HCT116 (cell line): ENCODE measurements at regions not wholly inside any gene's neighbourhood (a gene's known extent, or its start where the extent isn't known, plus 50 kb on each side); places are given as distances from the start of the nearest gene placed in this dataset.

Source experiments
- ATAC-seq: fragments of 200-7000 bp; cut with Tn5 transposase; 2 replicates; pipeline ENCODE4 v1.9.1; 2020; ENCODE audit warnings: mild to moderate bottlenecking, moderate library complexity
- BruUV-seq: library from RNA; stranded (reverse); fragments of 400-500 nt; replicated peaks from 2 replicates; lab custom pipeline; 2021; lab: Mats Ljungman, UMichigan
- CTCF ChIA-PET: fragments of 300-600 bp; sonication (Branson Sonifier 250); formaldehyde crosslinking; loops from one replicate; lab custom pipeline; 2021; ENCODE audit warnings: antibody characterized with exemption; lab: Charles Lee
- POLR2A ChIA-PET: fragments of 300-600, 350-600 bp; sonication (Branson Sonifier 250); formaldehyde crosslinking; loops from one replicate; lab custom pipeline; 2021; ENCODE audit warnings: antibody characterized with exemption; lab: Charles Lee
- RAD21 ChIA-PET, 2 experiments: fragments of 300-600 bp; sonication (Branson Sonifier 250); formaldehyde crosslinking; loops; one replicate each; lab custom pipeline; 2023; ENCODE audit warnings: low total read pairs in 2 of 2; ENCODE audit not compliant: uncharacterized antibody in 2 of 2, unreplicated experiment in 2 of 2, low non-redundant PET in 1 of 2; lab: Charles Lee
- DNase-seq: peaks from one replicate; pipeline ENCODE4 v3.0.0-alpha.2; 2010; ENCODE audit warnings: low read depth, low spot score
- H2AFZ ChIP-seq: fragments of 200-600 bp; shearing (Covaris generic), sonication (generic); 2 replicates; pipeline ENCODE4 v1.6.1; 2017; ENCODE audit warnings: low read depth, mixed run types, mixed read lengths, antibody characterized with exemption, low read length; ENCODE audit not compliant: poor library complexity, severe bottlenecking
- H3K27ac ChIP-seq: 2 replicates; pipeline ENCODE4 v1.5.1; 2012; ENCODE audit warnings: low read depth, low read length
- H3K27me3 ChIP-seq: fragments of 200-600 bp; sonication (generic); 2 replicates; pipeline ENCODE4 v1.6.1; 2016; ENCODE audit warnings: mixed run types, low read length, mixed read lengths; ENCODE audit not compliant: insufficient read depth
- H3K36me3 ChIP-seq, 2 experiments: fragments of 200-500 bp in 1 of 2; fragments of 200-600 bp in 1 of 2; sonication (Bioruptor generic) in 1 of 2; sonication (generic) in 1 of 2; 2 replicates each; pipeline versions ENCODE4 v1.5.1 to v1.6.1; 2014 to 2016; ENCODE audit warnings: low read length in 2 of 2, inconsistent platforms in 1 of 2, mixed read lengths in 1 of 2, mixed run types in 1 of 2; ENCODE audit not compliant: insufficient read depth in 2 of 2, control insufficient read depth in 1 of 2
- H3K4me1 ChIP-seq, 2 experiments: fragments of 200-600 bp in 1 of 2; sonication (generic) in 1 of 2; 2 replicates each; pipeline versions ENCODE4 v1.5.1 to v1.6.1; 2012 to 2017; ENCODE audit warnings: low read length in 2 of 2, inconsistent platforms in 1 of 2, mild to moderate bottlenecking in 1 of 2, mixed read lengths in 1 of 2, mixed run types in 1 of 2, moderate library complexity in 1 of 2; ENCODE audit not compliant: insufficient read depth in 2 of 2, control insufficient read depth in 1 of 2
- H3K4me2 ChIP-seq: fragments of 200-600 bp; sonication (generic); 2 replicates; pipeline ENCODE4 v1.6.1; 2017; ENCODE audit warnings: mixed run types, low read length, mixed read lengths
- H3K4me3 ChIP-seq, 2 experiments: fragments of 200-600 bp in 1 of 2; sonication (generic) in 1 of 2; replicated peaks in 1 of 2; 2 replicates each; pipeline ENCODE4 v1.5.1; 2011 to 2016; ENCODE audit warnings: low read length in 2 of 2, control low read depth in 1 of 2, low read depth in 1 of 2, mild to moderate bottlenecking in 1 of 2, mixed read lengths in 1 of 2, mixed run types in 1 of 2
- H3K79me2 ChIP-seq: fragments of 200-600 bp; sonication (generic); 2 replicates; pipeline ENCODE4 v1.6.1; 2017; ENCODE audit warnings: mild to moderate bottlenecking, mixed run types, low read length, moderate library complexity, mixed read lengths; ENCODE audit not compliant: insufficient read depth
- H3K9ac ChIP-seq: fragments of 200-600 bp; sonication (generic); 2 replicates; pipeline ENCODE4 v1.6.1; 2016; ENCODE audit warnings: low read length, mixed read lengths
- H3K9me2 ChIP-seq: fragments of 200-600 bp; sonication (generic), shearing (Covaris generic); 2 replicates; pipeline ENCODE4 v1.6.1; 2017; ENCODE audit warnings: mixed run types, mild to moderate bottlenecking, moderate library complexity; ENCODE audit not compliant: insufficient read depth
- H3K9me3 ChIP-seq, 2 experiments: fragments of 200-500 bp in 1 of 2; fragments of 200-600 bp in 1 of 2; sonication (Bioruptor generic) in 1 of 2; sonication (generic) in 1 of 2; 2 replicates each; pipeline ENCODE4 v1.6.1; 2014 to 2017; ENCODE audit warnings: low read length in 2 of 2, mixed read lengths in 2 of 2, inconsistent platforms in 1 of 2, low read depth in 1 of 2, mild to moderate bottlenecking in 1 of 2, mixed run types in 1 of 2, moderate library complexity in 1 of 2; ENCODE audit not compliant: control insufficient read depth in 1 of 2, insufficient read depth in 1 of 2
- H4K20me1 ChIP-seq: fragments of 200-600 bp; sonication (generic), shearing (Covaris generic); 2 replicates; pipeline ENCODE4 v1.6.1; 2017; ENCODE audit warnings: mixed run types, mild to moderate bottlenecking, moderate library complexity; ENCODE audit not compliant: insufficient read depth
- CEBPB ChIP-seq: IDR thresholded peaks from 2 replicates; pipeline ENCODE4 v1.6.1; 2012; ENCODE audit warnings: low read depth
- EGR1 ChIP-seq: IDR thresholded peaks from 2 replicates; pipeline ENCODE4 v1.6.1; 2012; ENCODE audit warnings: low read depth
- ELF1 ChIP-seq: IDR thresholded peaks from 2 replicates; pipeline ENCODE4 v1.6.1; 2012; ENCODE audit warnings: low read depth, borderline replicate concordance
- EZH2phosphoT487 ChIP-seq: fragments of 200-600 bp; IDR thresholded peaks from 2 replicates; pipeline ENCODE4 v1.6.1; 2018; ENCODE audit warnings: antibody characterized with exemption, borderline replicate concordance
- FOSL1 ChIP-seq: IDR thresholded peaks from 2 replicates; pipeline ENCODE4 v1.6.1; 2012; ENCODE audit warnings: low read depth
- MAX ChIP-seq: IDR thresholded peaks from 2 replicates; pipeline ENCODE4 v1.6.1; 2012
- POLR2A ChIP-seq: IDR thresholded peaks from 2 replicates; pipeline ENCODE4 v1.7.0; 2011; ENCODE audit warnings: borderline replicate concordance; ENCODE audit not compliant: insufficient read depth, insufficient read length; ENCODE audit errors: extremely low read depth
- POLR2AphosphoS5 ChIP-seq: IDR thresholded peaks from 2 replicates; pipeline ENCODE4 v1.6.1; 2011; ENCODE audit warnings: mild to moderate bottlenecking, low read depth, low read length, moderate library complexity
- RAD21 ChIP-seq: IDR thresholded peaks from 2 replicates; pipeline ENCODE4 v1.6.1; 2012; ENCODE audit warnings: low read depth, mild to moderate bottlenecking
- SP1 ChIP-seq: IDR thresholded peaks from 2 replicates; pipeline ENCODE4 v1.6.1; 2012; ENCODE audit warnings: low read depth
- SRF ChIP-seq: IDR thresholded peaks from 2 replicates; pipeline ENCODE4 v1.6.1; 2012; ENCODE audit warnings: low read depth
- TCF7L2 ChIP-seq: IDR thresholded peaks from 2 replicates; pipeline ENCODE4 v1.7.0; 2011; ENCODE audit warnings: borderline replicate concordance, inconsistent platforms; ENCODE audit not compliant: insufficient read depth, insufficient read length; ENCODE audit errors: extremely low read depth
- YY1 ChIP-seq: IDR thresholded peaks from 2 replicates; pipeline ENCODE4 v1.6.1; 2011; ENCODE audit warnings: low read length, low read depth, moderate library complexity, mild to moderate bottlenecking; ENCODE audit not compliant: insufficient replicate concordance; ENCODE audit errors: extremely low read depth
- ZFX ChIP-seq: fragments of 450-650 bp; IDR thresholded peaks from 2 replicates; pipeline ENCODE4 v1.6.1; 2017
- ZNF274 ChIP-seq: fragments of 200-500 bp; sonication (Bioruptor generic); IDR thresholded peaks from 2 replicates; pipeline ENCODE4 v1.6.1; 2014; ENCODE audit warnings: mild to moderate bottlenecking, low read depth, low read length, inconsistent platforms
- intact Hi-C: fragments of 100-400 bp; cut with micrococcal nuclease; formaldehyde crosslinking; loops from 2 replicates; pipeline ENCODE4 v1.10.0; 2022
- TF ChIP-seq, protein P1 (sequence below): IDR thresholded peaks from 2 replicates; pipeline ENCODE4 v1.6.1; 2012; ENCODE audit warnings: low read depth
- TF ChIP-seq, protein P2 (sequence below): IDR thresholded peaks from 2 replicates; pipeline ENCODE4 v1.6.1; 2012

DNA sequence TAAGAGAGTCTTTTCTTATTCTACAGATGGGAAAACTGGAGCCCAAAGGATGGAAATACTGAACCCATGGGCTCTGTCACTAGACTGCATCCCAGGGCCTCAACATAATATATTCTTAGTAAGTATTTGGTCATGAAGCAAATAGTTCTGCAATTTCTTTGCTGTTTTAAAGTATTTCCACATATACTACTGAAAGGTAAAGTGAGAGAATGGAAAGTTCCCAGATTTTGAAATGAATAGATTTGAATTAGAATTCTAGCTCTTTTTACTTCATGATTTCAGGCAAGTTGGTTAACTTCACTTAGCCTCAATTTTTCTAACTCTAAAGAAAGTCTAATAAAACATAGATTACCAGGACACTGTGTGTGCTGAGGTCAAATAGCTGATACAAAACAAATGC is 95.6 kb upstream of the FGGY start:
- ATAC-seq (no peak), DNase-seq (no peak)
- BruUV-seq: no TSS peak
- TF ChIP-seq POLR2A: no peak
- TF ChIP-seq, protein P1, sequence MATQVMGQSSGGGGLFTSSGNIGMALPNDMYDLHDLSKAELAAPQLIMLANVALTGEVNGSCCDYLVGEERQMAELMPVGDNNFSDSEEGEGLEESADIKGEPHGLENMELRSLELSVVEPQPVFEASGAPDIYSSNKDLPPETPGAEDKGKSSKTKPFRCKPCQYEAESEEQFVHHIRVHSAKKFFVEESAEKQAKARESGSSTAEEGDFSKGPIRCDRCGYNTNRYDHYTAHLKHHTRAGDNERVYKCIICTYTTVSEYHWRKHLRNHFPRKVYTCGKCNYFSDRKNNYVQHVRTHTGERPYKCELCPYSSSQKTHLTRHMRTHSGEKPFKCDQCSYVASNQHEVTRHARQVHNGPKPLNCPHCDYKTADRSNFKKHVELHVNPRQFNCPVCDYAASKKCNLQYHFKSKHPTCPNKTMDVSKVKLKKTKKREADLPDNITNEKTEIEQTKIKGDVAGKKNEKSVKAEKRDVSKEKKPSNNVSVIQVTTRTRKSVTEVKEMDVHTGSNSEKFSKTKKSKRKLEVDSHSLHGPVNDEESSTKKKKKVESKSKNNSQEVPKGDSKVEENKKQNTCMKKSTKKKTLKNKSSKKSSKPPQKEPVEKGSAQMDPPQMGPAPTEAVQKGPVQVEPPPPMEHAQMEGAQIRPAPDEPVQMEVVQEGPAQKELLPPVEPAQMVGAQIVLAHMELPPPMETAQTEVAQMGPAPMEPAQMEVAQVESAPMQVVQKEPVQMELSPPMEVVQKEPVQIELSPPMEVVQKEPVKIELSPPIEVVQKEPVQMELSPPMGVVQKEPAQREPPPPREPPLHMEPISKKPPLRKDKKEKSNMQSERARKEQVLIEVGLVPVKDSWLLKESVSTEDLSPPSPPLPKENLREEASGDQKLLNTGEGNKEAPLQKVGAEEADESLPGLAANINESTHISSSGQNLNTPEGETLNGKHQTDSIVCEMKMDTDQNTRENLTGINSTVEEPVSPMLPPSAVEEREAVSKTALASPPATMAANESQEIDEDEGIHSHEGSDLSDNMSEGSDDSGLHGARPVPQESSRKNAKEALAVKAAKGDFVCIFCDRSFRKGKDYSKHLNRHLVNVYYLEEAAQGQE: no peak
- no peak for TF ChIP-seq POLR2AphosphoS5
- TF ChIP-seq ZFX: no peak
- no peak for TF ChIP-seq ZNF274
- no peak for TF ChIP-seq MAX
- no peak for TF ChIP-seq CEBPB
- no peak for TF ChIP-seq SP1
- no peak for TF ChIP-seq FOSL1
- no peak for TF ChIP-seq TCF7L2
- no peak for TF ChIP-seq YY1
- TF ChIP-seq EGR1: no peak
- no peak for TF ChIP-seq RAD21
- TF ChIP-seq, protein P2, sequence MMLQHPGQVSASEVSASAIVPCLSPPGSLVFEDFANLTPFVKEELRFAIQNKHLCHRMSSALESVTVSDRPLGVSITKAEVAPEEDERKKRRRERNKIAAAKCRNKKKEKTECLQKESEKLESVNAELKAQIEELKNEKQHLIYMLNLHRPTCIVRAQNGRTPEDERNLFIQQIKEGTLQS: no peak
- no peak for TF ChIP-seq SRF
- TF ChIP-seq ELF1: no peak
- TF ChIP-seq EZH2phosphoT487: no peak
- Histone ChIP-seq H3K4me3 (no peak overlapping the region), H3K4me1 (no peaks in the 10 kb centered on the region), H3K9ac (no peak overlapping the region), H3K27ac (no peak overlapping the region), H3K4me2 (no peak overlapping the region), H4K20me1 (no peaks in the 10 kb centered on the region), H3K9me3 (no peaks in the 10 kb centered on the region), H2AFZ (no peak overlapping the region), H3K36me3 (no peaks in the 10 kb centered on the region), H3K27me3 (no peaks in the 10 kb centered on the region), H3K9me2 (no peaks in the 10 kb centered on the region; the same call in 1 of the 2 replicates), H3K79me2 (no peaks in the 10 kb centered on the region)
- POLR2A ChIA-PET: no interaction called here
- CTCF ChIA-PET: no interaction called here
- RAD21 ChIA-PET: no interaction called here
- intact Hi-C loops: no loop called here
